ENCODE measurements at regions not wholly inside any gene's neighbourhood (a gene's known extent, or its start where the extent isn't known, plus 50 kb on each side); places are given as distances from the start of the nearest gene placed in this dataset.

- TF ChIP-seq CTCF (conservative IDR thresholded peaks at IDR 0.05) (no peak), ZFX (IDR thresholded peaks at IDR 0.05) (no peak)
- H3K27ac ChIP-seq: no peak overlapping the region
Observed at GRCh38 chr12:92634202-92634601, 68.6 kb upstream of the PLEKHG7 start.

GRCh38 chr12:92630968-92631367 lies 71.8 kb upstream of the PLEKHG7 start:
- TF ChIP-seq CTCF (conservative IDR thresholded peaks at IDR 0.05) (no peak), ZFX (IDR thresholded peaks at IDR 0.05) (no peak)
- no peak overlapping the region for H3K27ac ChIP-seq

- TF ChIP-seq ZFX (IDR thresholded peaks at IDR 0.05): no peak
- TF ChIP-seq CTCF (conservative IDR thresholded peaks at IDR 0.05): no peak
- no peak overlapping the region for H3K27ac ChIP-seq
Observed at GRCh38 chr12:92629349-92630065, 73.3 kb upstream of the PLEKHG7 start.

GRCh38 chr12:92628476-92628875 lies 74.3 kb upstream of the PLEKHG7 start:
- TF ChIP-seq CTCF (conservative IDR thresholded peaks at IDR 0.05) (no peak), ZFX (IDR thresholded peaks at IDR 0.05) (no peak)
- H3K27ac ChIP-seq: no peak overlapping the region

GRCh38 chr12:92627511-92627910 lies 75.3 kb upstream of the PLEKHG7 start:
- no peak for TF ChIP-seq CTCF (conservative IDR thresholded peaks at IDR 0.05)
- no peak for TF ChIP-seq ZFX (IDR thresholded peaks at IDR 0.05)

GRCh38 chr12:92625639-92626310 lies 77.0 kb upstream of the PLEKHG7 start:
- no peak overlapping the region for H3K27ac ChIP-seq
- TF ChIP-seq CTCF (conservative IDR thresholded peaks at IDR 0.05) (no peak), ZFX (IDR thresholded peaks at IDR 0.05) (no peak)

More at GRCh38 chr12:92627511-92627910, 75.3 kb upstream of the PLEKHG7 start:
- no peak overlapping the region for H3K27ac ChIP-seq

GRCh38 chr12:92624236-92624635 lies 78.6 kb upstream of the PLEKHG7 start:
- H3K27ac ChIP-seq: no peak overlapping the region

More at GRCh38 chr12:92624236-92624635, 78.6 kb upstream of the PLEKHG7 start:
- TF ChIP-seq ZFX (IDR thresholded peaks at IDR 0.05) (no peak), CTCF (conservative IDR thresholded peaks at IDR 0.05) (no peak)
